ENCODE measurements at regions not wholly inside any gene's neighbourhood (a gene's known extent, or its start where the extent isn't known, plus 50 kb on each side); places are given as distances from the start of the nearest gene placed in this dataset.

DNA sequence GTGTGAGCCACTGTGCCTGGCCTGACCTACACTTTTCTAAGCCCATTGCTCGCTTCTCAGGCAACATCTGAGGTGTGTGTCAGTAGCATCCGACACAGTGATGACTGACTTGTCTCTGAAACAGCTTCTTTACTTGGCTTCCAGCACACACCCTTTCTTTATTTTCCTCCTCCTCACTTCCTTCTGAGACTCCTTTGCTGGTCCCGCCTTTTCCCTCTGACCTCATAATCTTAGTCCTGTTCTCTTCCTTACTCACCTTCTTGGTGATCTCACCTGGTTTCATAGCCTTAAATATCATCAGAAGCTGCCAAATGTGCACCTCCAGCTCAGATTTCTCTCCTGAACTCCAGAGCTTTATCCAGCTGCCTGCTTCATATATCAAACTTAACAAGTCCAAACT, 66.6 kb upstream of the PELI1 start:
- Histone ChIP-seq H3K4me3 (ENCODE audit: low read length in 2 of 2) (no peak overlapping the region), H2BK120ac (ENCODE audit: low read depth, low read length) (no peak overlapping the region), H3K4me1 (ENCODE audit: control insufficient read depth in 2 of 2, insufficient read depth in 1 of 2, low read depth in 1 of 2, low read length in 2 of 2) (peaks cover 0 to 3% of the 10 kb centered on the region in 2 donors), H2BK5ac (ENCODE audit: low read length) (no peak overlapping the region), H4K91ac (ENCODE audit: low read depth, low read length, poor library complexity) (no peak overlapping the region), H2BK12ac (ENCODE audit: low read length) (no peak overlapping the region), H3K4me2 (ENCODE audit: insufficient read depth, low read length, poor library complexity, severe bottlenecking) (no peak overlapping the region), H3K36me3 (replicated peaks in 1 of 2; ENCODE audit: control insufficient read depth in 2 of 2, insufficient read depth in 2 of 2, low read length in 2 of 2) (no peaks in the 10 kb centered on the region), H3K4ac (ENCODE audit: low read length) (no peak overlapping the region), H3K9me3 (replicated peaks in 1 of 2; ENCODE audit: control insufficient read depth in 2 of 2, insufficient read depth in 1 of 2, low read depth in 1 of 2, low read length in 2 of 2) (no peaks in the 10 kb centered on the region), H2BK15ac (ENCODE audit: low read length) (no peak overlapping the region), H2AK5ac (ENCODE audit: low read depth, low read length) (no peak overlapping the region), H3K9ac (ENCODE audit: low read depth, low read length, poor library complexity) (no peak overlapping the region), H3K18ac (ENCODE audit: low read length) (no peak overlapping the region), H4K8ac (ENCODE audit: low read depth, low read length) (no peak overlapping the region), H3K14ac (ENCODE audit: low read length) (no peak overlapping the region), H3K27me3 (ENCODE audit: control insufficient read depth in 3 of 3, insufficient read depth in 3 of 3, low read depth in 1 of 3, low read length in 3 of 3) (no peaks in the 10 kb centered on the region), H3K23ac (ENCODE audit: low read depth, low read length, poor library complexity) (no peak overlapping the region), H2AFZ (ENCODE audit: low read length) (no peak overlapping the region), H3K27ac (replicated peaks; ENCODE audit: low read length) (no peak overlapping the region), H3K79me1 (ENCODE audit: low read depth, low read length) (no peaks in the 10 kb centered on the region)
- no CpG with 5 or more reads among the region's 3 CpGs for WGBS, 2 donors (ENCODE audit: extremely low coverage in 2 of 2, insufficient read length in 2 of 2, insufficient replicate concordance in 1 of 2)
- no peak for DNase-seq (ENCODE audit: low spot score)

- Histone ChIP-seq H3K14ac (ENCODE audit: low read length) (no peak overlapping the region), H3K27ac (replicated peaks; ENCODE audit: low read length) (no peak overlapping the region), H2BK120ac (ENCODE audit: low read depth, low read length) (no peak overlapping the region), H2AK5ac (ENCODE audit: low read depth, low read length) (no peak overlapping the region), H3K27me3 (ENCODE audit: control insufficient read depth in 3 of 3, insufficient read depth in 3 of 3, low read depth in 1 of 3, low read length in 3 of 3) (no peaks in the 10 kb centered on the region), H3K4ac (ENCODE audit: low read length) (no peak overlapping the region), H3K36me3 (replicated peaks in 1 of 2; ENCODE audit: control insufficient read depth in 2 of 2, insufficient read depth in 2 of 2, low read length in 2 of 2) (no peaks in the 10 kb centered on the region), H4K91ac (ENCODE audit: low read depth, low read length, poor library complexity) (no peak overlapping the region), H3K9ac (ENCODE audit: low read depth, low read length, poor library complexity) (no peak overlapping the region), H2BK15ac (ENCODE audit: low read length) (no peak overlapping the region), H3K18ac (ENCODE audit: low read length) (no peak overlapping the region), H2BK12ac (ENCODE audit: low read length) (no peak overlapping the region), H3K79me1 (ENCODE audit: low read depth, low read length) (no peaks in the 10 kb centered on the region), H4K8ac (ENCODE audit: low read depth, low read length) (no peak overlapping the region), H2BK5ac (ENCODE audit: low read length) (no peak overlapping the region), H3K4me3 (ENCODE audit: low read length in 2 of 2) (peak overlapping the region in 1 of 2 donors; percentile 19), H3K23ac (ENCODE audit: low read depth, low read length, poor library complexity) (no peak overlapping the region), H3K4me1 (ENCODE audit: control insufficient read depth in 2 of 2, insufficient read depth in 1 of 2, low read depth in 1 of 2, low read length in 2 of 2) (peaks cover 0 to 3% of the 10 kb centered on the region in 2 donors), H3K9me3 (replicated peaks in 1 of 2; ENCODE audit: control insufficient read depth in 2 of 2, insufficient read depth in 1 of 2, low read depth in 1 of 2, low read length in 2 of 2) (no peaks in the 10 kb centered on the region), H2AFZ (ENCODE audit: low read length) (no peak overlapping the region), H3K4me2 (ENCODE audit: insufficient read depth, low read length, poor library complexity, severe bottlenecking) (no peak overlapping the region)
- DNase-seq (ENCODE audit: low spot score) = no peak
- WGBS, 2 donors (ENCODE audit: extremely low coverage in 2 of 2, insufficient read length in 2 of 2, insufficient replicate concordance in 1 of 2) = 100% methylated on average over 2 of the region's 6 CpGs; no CpG with 5 or more reads in 1 of the 2 donors
These were observed 67.2 kb upstream of the PELI1 start for GRCh38 chr2:64211276-64211921.

GRCh38 chr2:64212346-64212745, 68.1 kb upstream of the PELI1 start:
- H3K14ac ChIP-seq (ENCODE audit: low read length) = no peak overlapping the region
- H2BK120ac ChIP-seq (ENCODE audit: low read depth, low read length) = no peak overlapping the region
- H2BK5ac ChIP-seq (ENCODE audit: low read length) = no peak overlapping the region
- H3K4me3 ChIP-seq (ENCODE audit: low read length in 2 of 2) = no peak overlapping the region
- H3K27ac ChIP-seq (replicated peaks; ENCODE audit: low read length) = no peak overlapping the region
- no peak overlapping the region for H4K8ac ChIP-seq (ENCODE audit: low read depth, low read length)
- no peak overlapping the region for H2AK5ac ChIP-seq (ENCODE audit: low read depth, low read length)
- no peak overlapping the region for H3K9ac ChIP-seq (ENCODE audit: low read depth, low read length, poor library complexity)
- H2AFZ ChIP-seq (ENCODE audit: low read length) = no peak overlapping the region
- no peak overlapping the region for H3K18ac ChIP-seq (ENCODE audit: low read length)
- H2BK15ac ChIP-seq (ENCODE audit: low read length) = no peak overlapping the region
- no peak for DNase-seq (ENCODE audit: low spot score)
- H2BK12ac ChIP-seq (ENCODE audit: low read length) = no peak overlapping the region
- no peaks in the 10 kb centered on the region for H3K79me1 ChIP-seq (ENCODE audit: low read depth, low read length)
- H3K4me1 ChIP-seq (ENCODE audit: control insufficient read depth in 2 of 2, insufficient read depth in 1 of 2, low read depth in 1 of 2, low read length in 2 of 2) = peaks cover 0 to 3% of the 10 kb centered on the region in 2 donors
- no peak overlapping the region for H3K4ac ChIP-seq (ENCODE audit: low read length)
- no peak overlapping the region for H3K23ac ChIP-seq (ENCODE audit: low read depth, low read length, poor library complexity)
- no peaks in the 10 kb centered on the region for H3K27me3 ChIP-seq (ENCODE audit: control insufficient read depth in 3 of 3, insufficient read depth in 3 of 3, low read depth in 1 of 3, low read length in 3 of 3)
- no peaks in the 10 kb centered on the region for H3K36me3 ChIP-seq (replicated peaks in 1 of 2; ENCODE audit: control insufficient read depth in 2 of 2, insufficient read depth in 2 of 2, low read length in 2 of 2)
- no peak overlapping the region for H4K91ac ChIP-seq (ENCODE audit: low read depth, low read length, poor library complexity)
- no peak overlapping the region for H3K4me2 ChIP-seq (ENCODE audit: insufficient read depth, low read length, poor library complexity, severe bottlenecking)
- H3K9me3 ChIP-seq (replicated peaks in 1 of 2; ENCODE audit: control insufficient read depth in 2 of 2, insufficient read depth in 1 of 2, low read depth in 1 of 2, low read length in 2 of 2) = no peaks in the 10 kb centered on the region
- no CpG with 5 or more reads among the region's 1 CpG for WGBS, 2 donors (ENCODE audit: extremely low coverage in 2 of 2, insufficient read length in 2 of 2, insufficient replicate concordance in 1 of 2)

DNA sequence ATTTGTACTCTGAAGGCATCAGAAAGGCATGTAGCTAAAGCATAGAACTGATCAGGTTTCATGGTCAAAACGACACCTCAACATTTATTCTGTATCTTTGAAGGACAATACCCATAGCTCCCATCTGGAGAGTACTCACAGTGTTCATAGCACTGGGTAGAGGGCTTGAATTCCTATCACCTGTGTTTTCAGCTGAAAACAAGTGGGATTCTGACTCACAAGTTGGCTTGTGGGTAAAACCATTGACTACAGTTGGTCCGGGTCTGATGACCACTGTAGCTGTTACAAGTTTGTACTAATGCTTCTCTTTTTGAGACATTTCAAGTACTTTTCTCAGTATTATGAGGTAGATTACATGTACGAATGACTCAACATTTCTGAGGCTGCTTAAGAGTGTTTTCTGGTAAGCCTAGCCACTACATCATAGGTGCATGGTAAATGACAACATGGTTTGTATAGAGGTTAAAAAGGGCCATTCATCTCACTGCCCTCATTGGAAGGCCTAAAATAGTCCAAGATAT, 68.6 kb upstream of the PELI1 start:
- Histone ChIP-seq H3K9ac (ENCODE audit: low read depth, low read length, poor library complexity) (no peak overlapping the region), H3K4me1 (ENCODE audit: control insufficient read depth in 2 of 2, insufficient read depth in 1 of 2, low read depth in 1 of 2, low read length in 2 of 2) (peaks cover 0 to 3% of the 10 kb centered on the region in 2 donors), H4K91ac (ENCODE audit: low read depth, low read length, poor library complexity) (no peak overlapping the region), H3K4me3 (ENCODE audit: low read length in 2 of 2) (no peak overlapping the region), H3K27ac (replicated peaks; ENCODE audit: low read length) (no peak overlapping the region), H3K23ac (ENCODE audit: low read depth, low read length, poor library complexity) (no peak overlapping the region), H3K27me3 (ENCODE audit: control insufficient read depth in 3 of 3, insufficient read depth in 3 of 3, low read depth in 1 of 3, low read length in 3 of 3) (no peaks in the 10 kb centered on the region), H3K9me3 (replicated peaks in 1 of 2; ENCODE audit: control insufficient read depth in 2 of 2, insufficient read depth in 1 of 2, low read depth in 1 of 2, low read length in 2 of 2) (no peaks in the 10 kb centered on the region), H2BK15ac (ENCODE audit: low read length) (no peak overlapping the region), H2BK120ac (ENCODE audit: low read depth, low read length) (no peak overlapping the region), H3K14ac (ENCODE audit: low read length) (no peak overlapping the region), H3K79me1 (ENCODE audit: low read depth, low read length) (no peaks in the 10 kb centered on the region), H3K4ac (ENCODE audit: low read length) (no peak overlapping the region), H4K8ac (ENCODE audit: low read depth, low read length) (no peak overlapping the region), H3K4me2 (ENCODE audit: insufficient read depth, low read length, poor library complexity, severe bottlenecking) (no peak overlapping the region), H2BK5ac (ENCODE audit: low read length) (no peak overlapping the region), H2AK5ac (ENCODE audit: low read depth, low read length) (no peak overlapping the region), H2BK12ac (ENCODE audit: low read length) (no peak overlapping the region), H3K36me3 (replicated peaks in 1 of 2; ENCODE audit: control insufficient read depth in 2 of 2, insufficient read depth in 2 of 2, low read length in 2 of 2) (no peaks in the 10 kb centered on the region), H3K18ac (ENCODE audit: low read length) (no peak overlapping the region), H2AFZ (ENCODE audit: low read length) (no peak overlapping the region)
- WGBS, 2 donors (ENCODE audit: extremely low coverage in 2 of 2, insufficient read length in 2 of 2, insufficient replicate concordance in 1 of 2) = no CpG with 5 or more reads among the region's 3 CpGs
- DNase-seq (ENCODE audit: low spot score) = no peak

All from neuronal stem cell (in vitro differentiated cells).